ENCODE measurements at regions not wholly inside any gene's neighbourhood (a gene's known extent, or its start where the extent isn't known, plus 50 kb on each side); places are given as distances from the start of the nearest gene placed in this dataset.

DNA sequence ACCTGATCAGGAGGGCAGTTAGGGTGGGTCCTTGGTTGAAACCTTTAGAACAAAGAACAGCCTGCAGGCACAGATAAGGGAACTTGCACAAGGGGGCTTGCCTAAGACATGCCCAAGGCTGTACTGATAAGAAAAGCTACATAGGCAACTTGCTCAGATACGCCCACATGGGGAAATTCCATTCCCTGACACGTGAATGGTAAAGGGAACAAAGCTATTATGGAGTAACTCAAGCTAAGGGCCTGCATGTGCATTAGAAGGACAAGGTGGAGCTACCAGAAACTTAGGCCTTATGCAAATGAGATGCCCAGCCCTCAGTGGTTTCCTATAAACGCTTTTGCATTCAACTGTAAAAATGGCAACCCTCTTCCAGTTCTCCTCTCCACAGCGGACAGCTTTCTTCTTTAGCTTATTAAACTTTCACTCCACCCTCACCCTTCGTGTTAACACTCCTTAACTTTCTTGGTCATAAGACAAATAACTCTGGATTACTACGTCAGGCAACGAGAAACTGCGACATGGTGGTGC is 1192.1 kb upstream of the CELF2 start:
- DNase-seq (ENCODE audit: low read depth in 1 of 2, low spot score in 1 of 2): peak; percentile 30 to 53

DNA sequence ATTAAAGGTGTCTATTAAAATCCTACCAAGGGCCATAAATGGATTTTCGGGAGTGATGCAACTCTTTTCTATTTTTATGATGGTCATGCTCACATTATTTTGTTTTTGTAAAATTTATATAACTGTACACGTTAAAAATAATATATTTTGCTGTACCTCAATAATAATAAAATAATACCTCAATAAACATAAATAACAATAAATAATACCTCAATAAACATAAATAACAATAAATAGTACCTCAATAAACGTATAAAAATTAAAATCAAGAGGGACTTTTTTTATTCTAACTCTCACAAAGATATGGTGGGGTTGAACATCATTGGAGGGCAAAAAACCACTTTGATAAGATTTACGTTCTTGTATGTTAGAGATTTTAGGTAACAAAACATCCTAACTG is 1189.6 kb upstream of the CELF2 start:
- DNase-seq (ENCODE audit: low read depth in 1 of 2, low spot score in 1 of 2): no peak
- Histone ChIP-seq H3K27me3 (no peaks in the 10 kb centered on the region), H3K27ac (no peak overlapping the region), H3K4me3 (no peak overlapping the region), H3K4me1 (ENCODE audit: low read depth) (no peaks in the 10 kb centered on the region), H3K36me3 (no peaks in the 10 kb centered on the region), H3K9me3 (ENCODE audit: low read depth) (no peaks in the 10 kb centered on the region)
- TF ChIP-seq, protein P1, sequence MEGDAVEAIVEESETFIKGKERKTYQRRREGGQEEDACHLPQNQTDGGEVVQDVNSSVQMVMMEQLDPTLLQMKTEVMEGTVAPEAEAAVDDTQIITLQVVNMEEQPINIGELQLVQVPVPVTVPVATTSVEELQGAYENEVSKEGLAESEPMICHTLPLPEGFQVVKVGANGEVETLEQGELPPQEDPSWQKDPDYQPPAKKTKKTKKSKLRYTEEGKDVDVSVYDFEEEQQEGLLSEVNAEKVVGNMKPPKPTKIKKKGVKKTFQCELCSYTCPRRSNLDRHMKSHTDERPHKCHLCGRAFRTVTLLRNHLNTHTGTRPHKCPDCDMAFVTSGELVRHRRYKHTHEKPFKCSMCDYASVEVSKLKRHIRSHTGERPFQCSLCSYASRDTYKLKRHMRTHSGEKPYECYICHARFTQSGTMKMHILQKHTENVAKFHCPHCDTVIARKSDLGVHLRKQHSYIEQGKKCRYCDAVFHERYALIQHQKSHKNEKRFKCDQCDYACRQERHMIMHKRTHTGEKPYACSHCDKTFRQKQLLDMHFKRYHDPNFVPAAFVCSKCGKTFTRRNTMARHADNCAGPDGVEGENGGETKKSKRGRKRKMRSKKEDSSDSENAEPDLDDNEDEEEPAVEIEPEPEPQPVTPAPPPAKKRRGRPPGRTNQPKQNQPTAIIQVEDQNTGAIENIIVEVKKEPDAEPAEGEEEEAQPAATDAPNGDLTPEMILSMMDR (IDR thresholded peaks at IDR 0.05; ENCODE audit: low read depth, low read length): no peak

More for the DNA sequence above, 1192.1 kb upstream of the CELF2 start:
- peak overlapping the region; percentile 79 for H3K27ac ChIP-seq
- H3K36me3 ChIP-seq: no peaks in the 10 kb centered on the region
- TF ChIP-seq, protein P1 (IDR thresholded peaks at IDR 0.05; ENCODE audit: low read depth, low read length): no peak
- no peaks in the 10 kb centered on the region for H3K27me3 ChIP-seq
- no peaks in the 10 kb centered on the region for H3K9me3 ChIP-seq (ENCODE audit: low read depth)
- no peaks in the 10 kb centered on the region for H3K4me1 ChIP-seq (ENCODE audit: low read depth)
- H3K4me3 ChIP-seq: no peak overlapping the region

DNA sequence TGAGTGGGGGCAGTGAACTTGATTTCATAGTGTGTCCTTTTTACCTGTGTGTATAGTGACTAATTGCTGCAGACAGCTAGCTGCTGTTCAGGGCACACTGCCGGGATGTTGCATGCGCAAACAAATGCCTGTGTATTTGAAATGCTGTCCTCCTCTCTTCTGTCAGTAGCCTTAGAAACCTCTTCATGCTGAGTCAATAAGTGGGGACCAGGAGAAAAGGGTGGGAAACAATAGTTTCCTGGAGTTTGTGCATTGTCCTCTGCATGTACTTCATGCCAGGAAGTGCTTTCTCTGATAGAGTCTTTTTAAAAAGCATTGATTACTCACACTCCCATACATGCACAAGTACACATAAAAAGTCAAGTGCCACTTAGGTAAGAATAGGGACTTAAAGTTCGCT is 1183.7 kb upstream of the CELF2 start:
- TF ChIP-seq, protein P1 (IDR thresholded peaks at IDR 0.05; ENCODE audit: low read depth, low read length): no peak
- Histone ChIP-seq H3K4me3 (no peak overlapping the region), H3K27me3 (no peaks in the 10 kb centered on the region), H3K36me3 (no peaks in the 10 kb centered on the region), H3K9me3 (ENCODE audit: low read depth) (no peaks in the 10 kb centered on the region), H3K27ac (no peak overlapping the region), H3K4me1 (ENCODE audit: low read depth) (no peaks in the 10 kb centered on the region)
- DNase-seq (ENCODE audit: low read depth in 1 of 2, low spot score in 1 of 2): no peak

DNA sequence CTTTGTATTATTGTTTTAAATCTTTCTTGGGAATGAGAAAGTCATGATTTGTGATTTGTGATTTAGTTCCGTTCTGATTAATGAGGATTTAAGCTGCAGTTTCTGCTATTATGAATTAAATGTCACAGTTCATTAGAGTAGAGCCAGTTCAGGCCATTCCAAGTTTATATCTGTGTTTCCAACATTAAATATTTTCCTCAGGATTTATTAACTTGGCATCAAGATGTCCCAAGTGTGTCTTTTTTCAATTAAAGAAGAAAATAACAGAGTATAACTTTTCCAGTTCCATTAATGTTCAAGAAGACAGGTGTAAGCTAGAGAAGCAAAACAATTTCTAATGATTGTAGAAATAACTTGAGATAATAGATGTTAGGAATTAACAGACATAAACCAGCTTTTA is 1183.2 kb upstream of the CELF2 start:
- H3K36me3 ChIP-seq: no peaks in the 10 kb centered on the region
- H3K4me3 ChIP-seq: no peak overlapping the region
- H3K4me1 ChIP-seq (ENCODE audit: low read depth): no peaks in the 10 kb centered on the region
- no peak for DNase-seq (ENCODE audit: low read depth in 1 of 2, low spot score in 1 of 2)
- no peaks in the 10 kb centered on the region for H3K9me3 ChIP-seq (ENCODE audit: low read depth)
- no peaks in the 10 kb centered on the region for H3K27me3 ChIP-seq
- H3K27ac ChIP-seq: no peak overlapping the region
- TF ChIP-seq, protein P1 (IDR thresholded peaks at IDR 0.05; ENCODE audit: low read depth, low read length): no peak

DNA sequence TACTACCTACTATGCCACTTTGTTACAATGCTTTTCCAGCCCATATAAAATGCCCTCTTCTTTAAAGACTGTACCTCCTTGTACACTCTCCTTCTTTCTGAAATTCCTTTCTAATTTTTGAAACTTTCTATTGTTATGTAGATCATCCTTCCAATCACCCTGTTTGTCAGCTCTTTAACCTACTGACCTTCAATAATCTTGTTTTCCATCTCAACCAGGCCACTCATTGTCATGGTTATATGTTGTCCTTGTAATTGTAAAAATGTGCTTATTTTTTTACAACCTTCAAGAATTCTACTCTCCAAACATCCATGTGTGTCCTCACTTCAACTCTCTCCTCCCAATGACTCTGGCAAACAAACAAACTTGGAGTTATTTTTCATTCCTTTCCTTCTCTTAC is 1172.6 kb upstream of the CELF2 start:
- H3K27ac ChIP-seq: no peak overlapping the region
- H3K4me1 ChIP-seq (ENCODE audit: low read depth): no peaks in the 10 kb centered on the region
- H3K9me3 ChIP-seq (ENCODE audit: low read depth): no peaks in the 10 kb centered on the region
- no peak overlapping the region for H3K4me3 ChIP-seq
- no peaks in the 10 kb centered on the region for H3K36me3 ChIP-seq
- no peak for DNase-seq (ENCODE audit: low read depth in 1 of 2, low spot score in 1 of 2)
- TF ChIP-seq, protein P1 (IDR thresholded peaks at IDR 0.05; ENCODE audit: low read depth, low read length): no peak
- H3K27me3 ChIP-seq: no peaks in the 10 kb centered on the region

DNA sequence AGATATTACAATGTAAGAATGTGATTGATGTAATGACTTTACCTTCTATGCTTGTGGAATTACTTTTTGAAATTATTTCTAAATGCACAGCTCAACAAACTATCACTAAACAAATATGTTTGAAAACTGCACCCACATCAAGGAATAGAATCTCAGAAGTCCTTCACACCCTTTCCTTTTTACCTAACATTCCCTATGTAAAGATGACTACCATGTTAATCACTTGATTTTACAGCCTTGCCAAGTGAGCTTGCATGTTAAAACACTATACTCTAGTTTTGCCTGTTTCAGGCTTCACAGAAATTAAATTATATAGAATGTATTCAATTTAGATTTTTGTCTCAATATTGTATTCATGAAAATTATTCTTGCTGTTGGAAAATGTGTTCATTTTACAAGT is 1169.4 kb upstream of the CELF2 start:
- no peak overlapping the region for H3K27ac ChIP-seq
- H3K4me3 ChIP-seq: no peak overlapping the region
- TF ChIP-seq, protein P1 (IDR thresholded peaks at IDR 0.05; ENCODE audit: low read depth, low read length): no peak
- no peaks in the 10 kb centered on the region for H3K4me1 ChIP-seq (ENCODE audit: low read depth)
- H3K36me3 ChIP-seq: no peaks in the 10 kb centered on the region
- DNase-seq (ENCODE audit: low read depth in 1 of 2, low spot score in 1 of 2): no peak
- H3K9me3 ChIP-seq (ENCODE audit: low read depth): no peaks in the 10 kb centered on the region
- H3K27me3 ChIP-seq: no peaks in the 10 kb centered on the region
